Fibroblast of the aortic adventitia (primary cell): ENCODE measurements at regions not wholly inside any gene's neighbourhood (a gene's known extent, or its start where the extent isn't known, plus 50 kb on each side); places are given as distances from the start of the nearest gene placed in this dataset.

Experiments used
- DNase-seq: peaks from one replicate; pipeline ENCODE4 v3.0.0-alpha.2; 2010; ENCODE audit warnings: low read depth
- H3K4me3 ChIP-seq: 2 replicates; pipeline ENCODE4 v1.5.1; 2011; ENCODE audit warnings: low read depth, mild to moderate bottlenecking, control low read depth, low read length, moderate library complexity
- CTCF ChIP-seq: IDR thresholded peaks from 2 replicates; pipeline ENCODE4 v1.5.1; 2011; ENCODE audit warnings: mild to moderate bottlenecking, low read length, control low read depth, inconsistent platforms; ENCODE audit not compliant: insufficient read depth

- no peak for TF ChIP-seq CTCF
- no peak overlapping the region for H3K4me3 ChIP-seq
- no peak for DNase-seq
Observed at GRCh38 chr20:56786503-56786902, 157.4 kb downstream of the TFAP2C start.

GRCh38 chr20:56788041-56788670 is 159.1 kb downstream of the TFAP2C start:
- no peak for TF ChIP-seq CTCF
- H3K4me3 ChIP-seq = no peak overlapping the region
- DNase-seq = peak; percentile 58

GRCh38 chr20:56788671-56789610 is 159.8 kb downstream of the TFAP2C start:
- no peak for DNase-seq
- no peak overlapping the region for H3K4me3 ChIP-seq
- no peak for TF ChIP-seq CTCF

- H3K4me3 ChIP-seq = no peak overlapping the region
- no peak for DNase-seq
- no peak for TF ChIP-seq CTCF
Observed at GRCh38 chr20:56793916-56794315, 164.8 kb downstream of the TFAP2C start.

GRCh38 chr20:56795492-56795891 is 166.4 kb downstream of the TFAP2C start:
- no peak overlapping the region for H3K4me3 ChIP-seq
- no peak for DNase-seq
- no peak for TF ChIP-seq CTCF

- DNase-seq = no peak
- no peak for TF ChIP-seq CTCF
- no peak overlapping the region for H3K4me3 ChIP-seq
Observed at GRCh38 chr20:56796345-56796744, 167.2 kb downstream of the TFAP2C start.
